GM19438 (cell line): ENCODE measurements at regions not wholly inside any gene's neighbourhood (a gene's known extent, or its start where the extent isn't known, plus 50 kb on each side); places are given as distances from the start of the nearest gene placed in this dataset.

Experiments used
- ATAC-seq: cut with Tn5 transposase; IDR thresholded peaks from one replicate; pipeline ENCODE4 v1.9.1; 2021; ENCODE audit warnings: low read depth; ENCODE audit not compliant: unreplicated experiment

DNA sequence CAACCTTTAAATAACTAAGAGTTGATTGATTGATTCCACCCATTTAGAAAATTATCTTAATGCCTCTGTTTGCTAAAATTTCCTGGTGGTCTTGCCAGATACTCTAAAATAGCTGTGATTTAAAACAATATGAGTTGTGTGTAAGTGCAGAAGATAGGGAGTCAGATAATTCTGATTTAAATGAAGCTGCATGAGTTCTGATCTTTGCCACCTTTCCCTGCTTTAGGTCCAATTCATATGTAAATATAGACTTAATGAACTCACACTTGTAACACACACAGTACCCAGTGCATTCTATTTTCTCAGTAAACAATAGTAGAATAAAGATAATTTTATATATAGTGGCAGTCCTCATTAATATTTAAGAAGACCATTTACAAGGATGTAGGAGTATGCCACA is 981.8 kb downstream of the SLITRK1 start:
- ATAC-seq, result no peak

DNA sequence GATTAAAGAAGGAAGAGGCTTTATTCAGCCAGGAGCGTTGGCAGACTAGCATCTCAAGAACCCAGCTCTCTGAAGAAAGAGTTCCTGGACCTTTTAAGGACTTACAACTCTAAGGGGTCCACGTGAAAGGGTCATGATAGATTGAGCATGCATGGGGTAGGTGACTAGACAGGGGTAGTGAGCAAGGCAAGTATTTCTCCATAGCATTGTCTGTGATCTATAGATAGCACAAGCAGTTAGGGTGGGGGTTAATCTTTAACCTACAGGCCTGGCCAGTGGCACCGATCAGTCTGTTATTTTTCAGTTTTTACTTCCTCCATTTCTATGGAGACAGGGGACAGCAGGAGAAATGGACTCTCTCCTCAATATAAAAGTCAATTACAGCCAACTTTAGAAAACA is 983.7 kb downstream of the SLITRK1 start:
- ATAC-seq, result no peak

DNA sequence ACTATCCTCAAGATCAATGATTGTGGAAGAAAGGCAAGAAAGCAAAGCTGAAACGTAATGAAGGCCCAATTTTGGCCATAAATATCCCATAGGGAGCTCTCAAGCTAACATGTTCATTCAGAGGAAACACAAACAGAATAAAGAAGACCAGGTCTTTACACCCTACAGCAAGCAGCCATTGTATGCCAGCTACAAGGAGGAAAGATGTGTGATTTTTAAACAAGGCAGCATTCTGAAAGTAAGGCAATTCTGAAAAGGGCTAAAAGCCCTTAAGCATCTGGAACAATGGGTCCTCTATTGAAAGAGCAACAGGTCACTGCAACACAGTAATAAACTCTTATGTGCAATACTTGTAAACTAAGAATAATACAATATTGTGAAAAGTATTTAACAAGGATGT is 1002.4 kb downstream of the SLITRK1 start:
- no peak for ATAC-seq

DNA sequence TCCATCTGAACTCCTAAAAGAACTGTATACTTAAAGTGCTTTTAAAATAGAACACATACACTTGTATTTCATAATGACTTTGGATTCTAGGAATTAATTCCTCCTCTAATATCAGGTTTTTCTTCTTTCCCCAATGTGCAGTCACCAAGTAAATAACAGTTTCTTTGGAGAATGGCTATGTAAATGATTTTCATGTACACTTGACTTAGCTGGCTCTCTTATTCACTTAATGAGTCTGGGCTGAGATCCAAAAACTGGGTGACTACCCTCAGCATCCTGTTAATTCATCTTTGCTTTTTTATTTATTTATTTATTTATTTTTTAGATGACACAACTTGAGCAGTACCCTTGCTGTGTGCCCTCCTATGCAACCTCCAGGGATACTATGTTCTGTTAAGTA is 1003.7 kb downstream of the SLITRK1 start:
- no peak for ATAC-seq

DNA sequence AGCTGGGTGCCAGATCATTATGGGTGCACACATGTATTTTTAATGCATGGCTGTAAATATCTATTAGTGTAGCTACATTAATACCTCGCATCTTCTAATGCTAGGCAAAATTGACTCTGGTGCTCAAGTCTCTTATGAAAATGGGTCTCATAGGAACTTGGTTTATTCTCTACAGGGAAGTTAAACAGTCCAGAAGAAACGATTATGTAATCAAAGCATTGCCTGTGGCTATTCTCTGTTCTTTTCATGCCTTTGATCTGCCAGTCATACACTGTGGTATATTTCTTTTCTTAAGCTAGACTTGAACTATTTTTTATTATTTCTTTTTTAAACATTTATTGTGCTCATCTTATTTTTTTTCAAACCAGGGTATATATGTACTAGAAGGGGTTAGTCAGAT is 1015.0 kb downstream of the SLITRK1 start:
- no peak for ATAC-seq

DNA sequence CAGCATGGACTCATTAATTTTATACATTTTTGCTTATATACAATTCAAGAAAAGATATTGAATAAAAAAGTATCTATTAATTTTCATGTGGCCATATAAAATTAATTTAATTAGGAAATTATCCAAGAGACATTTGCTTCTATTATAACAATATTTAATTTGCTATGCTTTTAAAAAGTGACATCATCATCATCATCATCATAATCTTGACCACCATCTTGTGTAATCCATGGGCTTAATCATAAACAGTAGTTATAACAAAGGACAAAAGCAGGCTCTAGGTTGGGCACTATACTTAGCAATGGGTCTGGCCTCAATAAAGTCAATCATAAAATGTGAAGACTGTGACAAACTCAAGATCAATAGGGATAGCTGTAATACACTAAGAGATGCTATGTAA is 1031.6 kb downstream of the SLITRK1 start:
- ATAC-seq, result no peak

DNA sequence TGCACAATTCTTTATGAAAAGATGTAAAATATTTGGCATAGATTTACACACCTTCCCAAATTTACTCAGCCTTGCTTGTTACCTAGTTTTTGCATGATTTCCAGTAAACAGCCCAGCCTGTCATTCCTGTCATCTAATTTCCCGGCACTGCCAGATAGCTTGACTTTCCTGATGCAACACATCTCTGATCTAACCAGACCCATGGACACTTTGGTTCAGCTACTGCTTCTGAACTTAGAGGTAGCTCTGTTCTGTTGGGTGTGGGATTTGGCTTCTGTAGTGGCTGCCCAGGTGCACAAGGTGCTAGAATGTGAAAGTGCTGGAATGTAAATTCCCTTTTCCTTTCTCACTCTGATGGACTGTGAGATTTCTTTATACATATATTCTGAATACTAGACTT is 1033.5 kb downstream of the SLITRK1 start:
- ATAC-seq, result no peak

DNA sequence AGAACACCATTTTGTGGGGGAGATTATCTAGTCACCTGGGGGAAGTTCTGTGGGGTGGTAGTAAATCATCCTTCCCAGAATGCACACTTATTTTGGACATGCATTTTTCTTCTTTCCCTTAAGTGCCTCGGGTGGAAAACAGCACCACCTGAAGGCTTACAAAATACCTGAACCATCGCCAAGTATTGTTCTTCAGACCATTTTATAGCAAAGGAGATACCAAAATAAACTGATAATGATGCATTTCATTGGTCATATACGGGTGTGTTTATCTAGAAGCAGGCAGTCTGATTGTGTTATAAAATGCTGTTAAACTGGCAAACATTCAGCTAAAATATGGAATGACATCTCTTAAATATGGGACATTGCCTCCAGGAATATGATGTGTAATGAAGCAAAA is 1034.7 kb downstream of the SLITRK1 start:
- no peak for ATAC-seq

DNA sequence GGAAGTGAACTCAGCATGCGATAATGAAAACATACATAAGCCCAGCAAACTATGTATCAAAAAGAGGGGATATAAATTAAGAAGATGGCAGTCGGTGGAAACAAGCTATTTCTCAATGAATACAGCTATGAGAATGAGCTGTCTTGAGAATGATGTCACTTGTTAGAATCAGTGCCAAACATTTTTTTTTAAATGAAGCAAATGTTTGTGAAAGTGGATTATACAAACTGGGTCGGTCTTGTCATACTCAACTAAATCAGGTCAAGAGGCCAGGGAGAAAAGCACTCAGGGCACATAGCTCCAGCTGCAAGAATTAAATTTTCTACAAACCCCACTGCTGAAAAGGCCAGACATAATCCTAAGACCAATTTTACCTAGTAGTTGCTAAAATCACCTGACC is 1048.4 kb downstream of the SLITRK1 start:
- no peak for ATAC-seq

DNA sequence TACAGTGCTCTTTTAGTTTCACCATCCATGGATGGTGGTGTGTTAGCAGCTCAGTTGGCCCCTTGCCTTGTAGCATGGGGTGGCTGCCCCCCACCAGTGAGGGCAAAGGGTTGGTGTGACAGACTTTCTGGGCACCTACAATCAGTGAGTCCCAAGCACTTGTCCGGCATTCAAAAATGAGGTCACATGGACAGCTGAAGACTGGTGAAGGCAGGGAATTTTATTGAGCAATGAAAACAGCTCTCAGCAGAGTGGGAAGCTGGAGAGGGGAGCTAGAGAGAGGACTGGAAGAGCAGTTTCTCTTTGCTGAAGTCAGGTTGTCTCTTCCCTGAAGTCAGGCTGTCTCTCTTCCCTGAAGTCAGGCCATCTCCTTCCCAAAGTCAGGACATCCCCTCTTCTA is 1053.2 kb downstream of the SLITRK1 start:
- no peak for ATAC-seq

DNA sequence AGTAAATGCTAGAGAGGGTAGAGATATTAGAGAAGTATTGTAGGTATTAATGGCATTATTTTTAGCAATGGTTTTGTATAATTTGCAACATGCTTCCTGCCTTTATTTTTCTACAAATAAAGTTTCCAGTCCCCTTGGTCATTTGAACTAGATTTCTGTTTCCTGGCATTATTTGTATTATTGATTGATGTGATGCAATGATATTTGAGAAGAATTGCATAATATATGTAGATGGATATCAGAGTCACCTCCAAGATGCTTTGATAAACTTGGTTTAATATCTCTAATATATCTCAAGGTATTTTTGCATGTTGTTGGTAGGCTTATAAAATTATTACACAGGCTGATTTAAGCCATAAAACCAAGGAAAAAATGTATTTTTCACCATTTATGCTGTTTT is 1054.5 kb downstream of the SLITRK1 start:
- ATAC-seq, result no peak

DNA sequence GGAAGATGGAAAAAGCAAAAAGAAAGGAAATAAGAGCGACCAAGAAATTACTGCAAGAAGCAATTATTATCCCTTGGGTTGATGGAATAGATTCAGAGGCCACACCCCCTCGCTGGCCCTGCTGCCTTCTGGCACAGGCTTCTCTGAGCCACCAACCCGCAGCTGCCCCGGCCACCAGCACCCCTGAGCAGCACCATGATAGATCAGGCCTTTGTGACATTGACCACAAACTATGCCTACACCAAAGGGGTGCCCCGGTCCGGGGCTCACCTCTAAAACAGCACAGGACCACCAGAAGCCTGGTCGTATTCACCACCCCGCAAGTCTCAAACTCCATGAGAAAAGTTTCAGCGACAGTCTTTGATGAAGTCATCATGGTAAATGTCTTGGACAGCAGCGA is 1059.3 kb downstream of the SLITRK1 start:
- no peak for ATAC-seq

DNA sequence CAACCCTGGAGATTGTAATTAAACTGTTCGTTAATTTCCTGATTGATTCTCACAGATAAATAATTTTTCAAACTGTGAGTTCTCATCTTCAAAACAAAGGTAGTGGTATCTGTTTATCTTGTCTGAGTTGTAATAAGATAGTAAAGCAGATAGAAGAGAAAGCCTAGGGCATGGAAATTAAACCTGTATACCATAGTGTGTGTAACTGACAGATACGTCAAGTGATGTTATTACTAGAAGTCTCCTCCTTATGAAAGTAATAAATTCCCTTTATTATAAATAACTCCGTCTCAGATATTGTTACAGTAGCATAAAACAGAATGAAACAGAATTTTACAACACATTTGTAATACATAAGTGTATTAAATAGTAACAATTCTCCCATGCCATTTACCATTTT is 1065.1 kb downstream of the SLITRK1 start:
- ATAC-seq, result no peak

DNA sequence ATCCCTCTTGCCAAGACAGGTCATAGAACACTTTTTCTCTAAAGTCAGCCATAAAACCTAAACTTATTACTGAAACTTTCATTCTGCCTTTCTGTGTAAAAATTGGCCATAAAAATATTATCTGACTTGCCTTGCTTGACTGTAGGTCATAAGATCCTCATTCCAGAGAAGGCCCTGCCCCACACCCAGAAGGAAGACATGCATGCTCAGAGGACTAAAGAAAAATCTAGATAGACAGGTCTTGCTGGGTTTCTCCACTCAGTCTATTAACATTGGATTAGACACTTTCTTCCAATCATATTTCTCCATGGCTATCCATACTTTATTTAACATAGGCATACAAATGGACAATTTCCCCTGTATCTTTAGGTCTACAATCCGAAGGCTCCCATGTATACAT is 1066.5 kb downstream of the SLITRK1 start:
- no peak for ATAC-seq

DNA sequence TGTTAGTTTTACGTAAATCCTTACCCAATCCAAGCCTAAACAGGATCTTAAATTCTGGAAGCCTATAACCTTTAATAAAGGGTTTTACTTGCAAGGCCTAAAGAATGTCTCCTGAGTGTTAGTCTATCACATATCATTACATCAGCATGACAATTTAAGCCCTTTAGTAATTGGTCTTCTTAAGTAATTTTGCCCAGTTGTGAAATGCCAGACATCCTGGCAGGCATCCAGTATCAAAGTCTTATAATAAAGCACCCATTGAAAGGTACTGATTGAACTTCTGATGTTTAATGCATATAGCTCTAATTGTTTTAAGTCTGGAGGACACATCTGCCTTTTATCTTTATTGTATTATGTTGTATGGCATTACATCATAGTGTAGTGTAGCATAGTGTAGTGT is 1078.9 kb downstream of the SLITRK1 start:
- ATAC-seq, result no peak

DNA sequence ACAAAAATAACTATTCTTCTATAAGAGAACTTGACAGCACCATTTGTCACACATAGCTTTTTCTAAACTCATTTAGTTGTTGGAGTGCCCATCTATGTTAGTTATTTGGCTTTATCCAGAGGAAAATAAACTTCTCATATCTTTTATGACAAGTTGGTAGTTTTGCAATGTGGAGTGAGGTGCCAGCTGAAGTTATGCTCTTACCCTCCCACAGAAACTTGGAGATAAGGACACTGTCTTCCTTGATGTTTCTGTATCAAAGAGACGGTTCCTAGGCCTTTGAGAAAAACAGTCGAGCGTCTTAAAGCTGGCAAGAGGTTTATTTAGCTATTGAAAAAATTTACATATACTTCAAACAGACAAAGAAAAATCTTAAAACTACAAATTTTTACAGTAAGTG is 1079.7 kb downstream of the SLITRK1 start:
- no peak for ATAC-seq

DNA sequence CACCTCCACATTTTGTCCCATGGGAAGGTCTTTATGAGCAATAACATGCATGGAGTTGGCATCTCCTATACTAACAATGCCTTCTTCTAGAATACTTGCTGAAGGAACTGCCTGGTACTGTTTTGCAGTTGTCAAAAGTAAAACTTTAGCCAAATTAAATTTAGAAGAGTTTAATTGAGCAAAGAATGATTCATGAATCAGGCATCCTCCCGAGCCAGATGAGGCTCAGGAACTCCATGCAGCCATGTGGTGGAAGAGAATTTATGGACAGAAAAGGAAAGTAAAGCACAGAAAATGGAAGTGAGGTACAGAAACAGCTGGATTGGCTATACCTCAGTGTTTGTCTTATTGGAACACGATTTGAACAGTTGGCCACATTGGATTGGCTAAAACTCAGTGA is 1081.9 kb downstream of the SLITRK1 start:
- ATAC-seq, result no peak

DNA sequence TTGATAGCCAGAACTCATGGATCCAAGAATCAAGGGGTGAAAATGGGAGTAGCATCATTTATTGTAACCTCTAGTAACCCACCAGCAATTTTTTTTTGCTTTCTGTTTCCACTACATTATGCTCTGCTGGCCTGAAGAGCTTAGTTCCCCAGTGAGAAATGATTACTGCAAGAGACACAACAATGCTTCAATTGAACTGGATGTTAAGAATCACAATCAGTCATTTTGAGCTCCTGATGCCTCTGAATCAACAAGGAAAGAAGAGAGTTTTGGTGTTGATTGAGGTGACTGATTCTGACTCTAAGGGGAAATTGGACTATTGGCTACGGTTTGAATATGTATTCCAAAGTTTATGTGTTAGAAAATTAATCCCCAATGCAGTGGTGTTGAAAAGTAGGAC is 1084.4 kb downstream of the SLITRK1 start:
- ATAC-seq, result no peak

DNA sequence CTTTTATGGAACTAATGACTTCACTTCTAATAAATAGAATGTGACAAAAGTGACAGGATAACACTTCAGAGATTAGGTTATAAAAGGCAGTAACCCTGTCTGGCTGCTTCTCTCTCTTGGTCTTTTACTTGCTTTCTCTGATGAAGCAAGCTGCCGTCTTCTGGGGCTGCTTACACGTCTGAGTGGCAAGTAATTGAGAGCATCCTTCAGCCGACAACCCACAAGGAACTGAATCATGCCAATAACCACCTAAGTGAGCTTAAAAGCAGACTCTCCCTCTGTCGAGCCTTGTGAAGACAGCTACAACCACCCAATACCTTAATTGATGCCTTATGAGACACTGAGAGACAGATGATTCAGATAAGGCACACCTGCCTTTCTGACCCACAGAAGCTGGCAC is 1091.2 kb downstream of the SLITRK1 start:
- no peak for ATAC-seq

DNA sequence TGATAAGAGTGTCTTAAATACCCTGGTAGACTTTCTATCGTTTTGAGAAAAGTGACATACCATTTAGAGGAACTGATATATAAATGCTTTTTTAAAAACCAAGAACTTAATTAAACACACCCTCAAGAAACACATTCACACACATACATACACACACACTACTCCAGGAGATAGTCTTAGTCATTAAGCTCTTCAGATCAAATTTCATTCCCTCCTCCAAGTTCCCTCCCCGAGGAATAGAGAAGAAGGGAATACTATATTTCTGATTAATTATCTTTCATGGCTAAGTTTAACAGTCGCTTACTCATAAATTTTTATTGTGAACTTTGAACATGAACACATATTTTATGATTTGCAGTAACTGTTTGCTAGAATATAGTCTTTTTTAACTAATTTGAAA is 1109.5 kb downstream of the SLITRK1 start:
- ATAC-seq, result no peak

DNA sequence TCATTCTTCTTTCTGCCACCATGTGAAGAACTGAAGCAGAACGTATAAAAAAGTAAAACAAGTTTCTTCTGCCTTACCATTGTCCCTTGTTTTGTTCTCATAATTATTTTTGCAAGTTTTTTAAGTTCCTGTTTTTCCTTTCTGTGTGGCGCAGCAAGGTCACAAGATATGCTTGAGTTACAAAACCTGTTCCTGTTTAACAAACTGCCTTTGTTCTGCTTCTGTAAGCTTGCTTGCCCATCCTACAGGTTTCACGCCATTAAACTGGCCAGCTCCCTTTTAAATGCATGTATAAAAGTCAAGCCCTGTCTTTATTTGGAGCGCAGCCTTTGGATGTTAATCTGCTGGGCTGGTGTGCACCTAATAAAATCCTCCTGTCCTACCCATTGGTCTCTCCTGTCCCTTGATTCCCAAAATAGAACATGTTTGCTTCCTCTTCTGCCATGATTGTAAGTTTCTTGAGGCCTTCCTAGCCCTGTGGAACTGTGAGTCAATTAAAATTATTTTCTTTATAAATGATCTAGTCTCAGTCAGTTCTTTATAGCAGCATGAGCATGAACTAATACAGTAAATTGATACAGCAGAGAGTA is 1115.4 kb downstream of the SLITRK1 start:
- ATAC-seq, result no peak

DNA sequence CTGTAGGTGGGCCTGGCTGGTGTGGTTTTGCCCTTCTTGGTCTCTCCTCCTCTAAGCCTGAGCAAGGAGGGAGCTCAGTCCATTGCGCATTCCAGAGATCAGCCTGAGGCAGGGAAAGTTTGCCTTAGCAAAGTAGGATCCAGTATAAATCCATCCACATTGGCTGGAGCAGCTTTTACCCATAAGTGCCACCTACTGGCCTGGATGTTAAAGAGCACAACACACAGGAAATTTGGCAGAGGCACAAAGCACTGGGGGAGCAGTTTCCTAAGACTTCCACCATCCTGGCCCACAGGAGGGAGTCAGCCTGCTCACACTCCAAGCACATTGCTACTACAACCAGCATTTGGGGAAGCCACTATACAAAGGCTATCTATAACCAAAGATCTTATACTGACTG is 1124.2 kb downstream of the SLITRK1 start:
- no peak for ATAC-seq

DNA sequence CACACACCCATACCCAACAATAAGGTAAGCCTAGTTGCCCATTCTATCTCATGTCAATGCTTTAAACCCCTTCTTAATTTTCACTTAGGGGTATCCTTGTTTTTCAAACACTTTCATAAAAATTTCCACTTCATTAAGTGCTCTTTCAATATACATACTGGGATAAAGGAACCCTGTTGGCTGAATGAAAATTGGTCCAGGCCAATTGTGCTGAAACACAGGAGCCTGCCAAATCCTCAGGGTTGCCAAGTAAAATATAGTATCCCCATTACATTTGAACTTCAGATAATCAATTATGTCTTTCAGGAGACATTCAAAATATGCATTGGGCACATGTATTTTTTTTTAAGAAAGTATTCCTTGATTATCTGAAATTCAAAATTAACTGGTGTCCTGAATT is 1131.1 kb downstream of the SLITRK1 start:
- no peak for ATAC-seq
